OCI-M2 (cell line): ENCODE measurements at regions not wholly inside any gene's neighbourhood (a gene's known extent, or its start where the extent isn't known, plus 50 kb on each side); places are given as distances from the start of the nearest gene placed in this dataset.

ENCODE experiments used
- DNase-seq: peaks from one replicate; lab custom pipeline; 2025; ENCODE audit not compliant: unreplicated experiment; lab: John Stamatoyannopoulos, UW

DNA sequence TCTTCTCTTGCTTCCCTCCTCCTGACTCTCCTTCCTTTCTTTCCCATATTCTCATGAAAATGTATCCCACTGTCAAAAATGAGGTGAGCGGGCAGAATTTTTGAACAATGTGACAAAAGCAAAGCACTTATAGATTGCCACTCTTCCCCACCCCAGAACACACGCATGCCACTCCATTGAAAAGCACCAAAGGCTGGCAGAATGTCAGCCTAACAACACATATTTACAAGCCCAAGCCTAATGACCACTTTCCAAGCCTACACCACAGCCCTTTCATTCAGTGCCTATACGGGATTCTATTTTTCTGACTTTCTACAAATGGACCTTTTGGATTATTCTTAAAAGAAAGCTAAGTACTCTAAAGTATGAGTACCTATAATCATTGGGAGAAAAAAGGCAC is 62.9 kb upstream of the METAP2 start:
- DNase-seq, result no peak

DNA sequence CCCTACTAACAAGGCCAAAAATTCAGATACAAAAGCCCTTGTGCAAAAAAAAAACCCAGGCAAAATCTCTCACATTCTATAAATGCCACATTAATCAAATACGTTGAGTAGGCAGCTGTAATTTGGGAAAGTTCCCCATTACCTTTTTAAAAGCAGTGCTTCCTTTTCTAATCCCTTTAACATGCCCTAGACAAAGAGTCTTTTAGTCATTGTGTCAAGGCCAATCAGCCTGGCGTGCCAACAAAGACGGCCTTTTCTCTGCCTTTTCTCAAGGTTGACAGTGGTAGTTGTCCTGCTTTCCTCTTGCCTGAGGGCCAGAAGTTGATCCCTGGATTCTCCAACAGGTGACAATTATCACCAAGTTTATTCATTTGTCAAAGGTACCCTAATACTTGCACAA is 62.5 kb upstream of the METAP2 start:
- DNase-seq, result no peak

DNA sequence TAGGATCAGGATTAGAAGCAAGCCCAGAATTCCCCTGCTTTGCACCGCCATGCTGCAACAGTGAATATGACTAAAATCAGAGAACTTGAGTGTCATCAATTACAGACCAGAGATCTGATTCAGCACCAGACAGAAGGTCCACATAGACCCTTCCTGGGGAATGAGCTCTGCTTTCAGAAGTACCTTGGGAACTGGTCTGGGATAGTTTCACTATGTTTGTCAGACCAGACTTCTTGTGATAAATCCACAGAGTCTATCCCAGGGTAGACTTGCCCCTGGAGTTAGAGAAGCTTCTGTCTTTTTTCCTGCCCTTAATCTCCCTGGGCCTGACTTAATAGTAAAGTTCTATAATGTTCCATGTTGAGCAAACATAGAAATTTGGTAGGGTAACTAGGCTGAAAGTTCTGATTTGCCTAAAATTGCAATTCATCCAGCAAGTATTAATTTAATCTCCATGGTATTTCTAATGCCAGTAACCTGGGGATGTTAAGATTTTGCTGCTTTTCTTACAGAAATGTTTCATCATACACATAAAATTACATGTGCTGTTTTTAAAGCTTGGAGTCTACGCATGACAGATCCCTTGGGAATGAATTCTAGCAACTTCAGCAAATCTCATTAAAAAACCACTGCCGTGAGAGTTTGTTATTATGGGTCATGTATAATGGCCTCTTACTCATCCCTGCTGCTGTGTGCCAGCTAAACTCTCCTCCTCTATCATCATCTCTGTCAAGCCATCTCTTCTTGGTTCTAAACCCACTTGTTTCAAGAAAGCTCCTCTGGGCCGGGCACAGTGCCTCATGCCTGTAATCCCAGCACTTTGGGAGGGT is 61.3 kb upstream of the METAP2 start:
- no peak for DNase-seq

DNA sequence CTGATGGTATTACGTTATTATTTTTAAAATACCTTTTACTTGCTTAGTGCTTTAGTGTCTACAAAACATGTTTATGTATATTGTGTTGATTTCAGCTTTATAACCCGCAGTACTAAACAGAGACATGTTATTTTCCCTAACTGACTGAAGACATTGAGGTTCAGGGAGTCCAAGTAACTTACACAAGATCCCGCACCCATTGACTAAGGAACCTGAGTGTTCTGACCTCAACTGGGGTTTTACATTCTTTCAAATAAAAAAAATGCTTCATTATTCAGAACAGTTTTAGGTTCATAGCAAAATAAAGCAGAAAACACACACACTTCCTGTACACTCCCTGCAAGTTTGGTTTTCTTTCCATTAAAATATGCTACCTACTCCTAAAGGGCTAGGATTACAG is 60.4 kb upstream of the METAP2 start:
- no peak for DNase-seq

DNA sequence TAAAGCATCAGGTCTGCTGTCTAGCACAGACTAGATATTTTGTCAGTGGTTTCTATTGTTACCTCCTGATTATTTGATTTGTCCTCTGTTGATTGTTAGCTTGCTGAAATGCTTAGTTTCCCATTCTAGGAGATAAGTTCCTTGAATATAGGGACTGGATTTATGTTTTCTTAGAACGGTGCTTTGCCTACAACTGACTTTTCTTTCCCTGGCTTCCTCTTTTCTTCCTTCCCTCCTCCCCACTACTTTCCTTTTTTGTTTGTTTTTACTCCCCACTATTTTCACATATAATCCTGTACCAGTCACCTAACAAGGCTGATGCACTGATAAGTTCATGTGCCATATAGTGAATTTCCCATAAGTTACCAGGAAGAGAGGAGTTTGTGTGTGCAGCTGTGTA is 58.5 kb upstream of the METAP2 start:
- DNase-seq, result no peak

DNA sequence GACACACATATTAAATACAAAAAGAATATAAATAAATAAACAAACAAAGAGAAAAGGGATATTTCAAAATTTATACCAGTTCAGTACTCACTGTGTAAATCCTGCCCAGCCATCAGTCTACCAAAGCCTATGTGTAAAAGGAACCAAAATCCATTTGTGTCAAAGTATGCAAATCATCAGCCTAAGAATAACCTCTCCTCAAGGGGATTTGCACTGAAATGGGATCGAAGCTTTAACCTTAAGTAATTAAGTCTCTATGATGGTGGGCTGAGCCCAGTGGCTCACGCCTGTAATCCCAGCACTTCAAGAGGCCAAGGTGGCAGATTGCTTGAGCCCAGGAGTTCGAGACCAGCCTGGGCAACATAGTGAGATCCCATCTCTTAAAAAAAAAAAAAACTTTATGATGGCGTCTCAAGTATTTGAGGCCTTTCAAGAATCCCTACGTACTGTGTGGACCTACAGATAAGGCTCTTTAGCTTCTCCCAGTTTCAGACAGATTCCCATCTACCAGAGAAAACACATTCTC is 57.8 kb upstream of the METAP2 start:
- DNase-seq, result no peak

DNA sequence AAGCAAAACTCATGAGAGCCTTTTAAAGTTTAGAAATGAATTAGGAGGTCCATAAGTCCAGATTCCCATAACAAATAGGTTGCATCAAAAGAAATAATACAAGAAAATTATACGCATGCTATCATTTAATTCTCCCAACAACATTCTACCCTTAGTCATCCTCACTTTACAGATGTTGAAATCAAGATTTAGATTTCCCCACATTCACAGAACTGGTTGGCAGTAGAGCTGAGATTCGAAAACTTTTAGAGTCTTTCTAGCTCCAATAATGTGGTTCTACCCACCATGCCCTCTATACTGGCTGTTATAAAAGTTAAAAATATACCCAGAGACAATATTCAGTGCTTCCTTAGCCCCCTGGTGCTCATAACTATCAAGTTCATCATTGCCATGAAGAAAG is 56.6 kb upstream of the METAP2 start:
- DNase-seq, result no peak

DNA sequence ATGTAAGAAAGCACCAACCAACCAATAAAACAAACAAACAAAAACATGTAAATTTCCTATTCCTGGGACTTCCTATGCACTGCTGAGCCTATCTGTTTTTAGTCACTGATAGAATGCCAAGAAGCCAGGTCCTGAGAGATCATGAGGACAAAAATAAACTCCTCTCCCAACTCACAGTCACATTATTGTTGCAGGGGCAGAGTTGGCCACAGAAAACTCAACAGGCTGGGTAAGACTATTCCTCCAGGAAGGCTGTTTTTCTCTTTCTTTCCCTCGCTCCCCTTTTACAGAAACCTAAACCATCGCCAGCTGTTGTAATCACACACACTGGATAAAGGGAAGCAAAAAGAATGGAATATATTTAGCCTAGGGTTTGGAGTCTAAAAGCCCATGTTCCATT is 55.8 kb upstream of the METAP2 start:
- DNase-seq, result no peak
